ENCODE measurements at regions not wholly inside any gene's neighbourhood (a gene's known extent, or its start where the extent isn't known, plus 50 kb on each side); places are given as distances from the start of the nearest gene placed in this dataset.

- DNase-seq (ENCODE audit: low spot score) (no peak), ATAC-seq (no peak)
- H3K9me3 Mint-ChIP-seq = no peaks in the 10 kb centered on the region
- H3K4me3 Mint-ChIP-seq = no peak overlapping the region
- POLR2A ChIA-PET = no interaction called here
- H3K36me3 Mint-ChIP-seq = no peaks in the 10 kb centered on the region
- H3K4me1 Mint-ChIP-seq = no peaks in the 10 kb centered on the region
- H3K27me3 Mint-ChIP-seq (ENCODE audit: low read depth) = no peaks in the 10 kb centered on the region
- TF ChIP-seq, protein P1, sequence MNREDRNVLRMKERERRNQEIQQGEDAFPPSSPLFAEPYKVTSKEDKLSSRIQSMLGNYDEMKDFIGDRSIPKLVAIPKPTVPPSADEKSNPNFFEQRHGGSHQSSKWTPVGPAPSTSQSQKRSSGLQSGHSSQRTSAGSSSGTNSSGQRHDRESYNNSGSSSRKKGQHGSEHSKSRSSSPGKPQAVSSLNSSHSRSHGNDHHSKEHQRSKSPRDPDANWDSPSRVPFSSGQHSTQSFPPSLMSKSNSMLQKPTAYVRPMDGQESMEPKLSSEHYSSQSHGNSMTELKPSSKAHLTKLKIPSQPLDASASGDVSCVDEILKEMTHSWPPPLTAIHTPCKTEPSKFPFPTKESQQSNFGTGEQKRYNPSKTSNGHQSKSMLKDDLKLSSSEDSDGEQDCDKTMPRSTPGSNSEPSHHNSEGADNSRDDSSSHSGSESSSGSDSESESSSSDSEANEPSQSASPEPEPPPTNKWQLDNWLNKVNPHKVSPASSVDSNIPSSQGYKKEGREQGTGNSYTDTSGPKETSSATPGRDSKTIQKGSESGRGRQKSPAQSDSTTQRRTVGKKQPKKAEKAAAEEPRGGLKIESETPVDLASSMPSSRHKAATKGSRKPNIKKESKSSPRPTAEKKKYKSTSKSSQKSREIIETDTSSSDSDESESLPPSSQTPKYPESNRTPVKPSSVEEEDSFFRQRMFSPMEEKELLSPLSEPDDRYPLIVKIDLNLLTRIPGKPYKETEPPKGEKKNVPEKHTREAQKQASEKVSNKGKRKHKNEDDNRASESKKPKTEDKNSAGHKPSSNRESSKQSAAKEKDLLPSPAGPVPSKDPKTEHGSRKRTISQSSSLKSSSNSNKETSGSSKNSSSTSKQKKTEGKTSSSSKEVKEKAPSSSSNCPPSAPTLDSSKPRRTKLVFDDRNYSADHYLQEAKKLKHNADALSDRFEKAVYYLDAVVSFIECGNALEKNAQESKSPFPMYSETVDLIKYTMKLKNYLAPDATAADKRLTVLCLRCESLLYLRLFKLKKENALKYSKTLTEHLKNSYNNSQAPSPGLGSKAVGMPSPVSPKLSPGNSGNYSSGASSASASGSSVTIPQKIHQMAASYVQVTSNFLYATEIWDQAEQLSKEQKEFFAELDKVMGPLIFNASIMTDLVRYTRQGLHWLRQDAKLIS (CRISPR knock-in tag; IDR thresholded peaks at IDR 0.05; ENCODE audit: borderline replicate concordance) = no peak
- TF ChIP-seq JAZF1 (CRISPR knock-in tag; IDR thresholded peaks at IDR 0.05) (no peak), ZNF423 (CRISPR knock-in tag; IDR thresholded peaks at IDR 0.05) (no peak), MAX (CRISPR knock-in tag; IDR thresholded peaks at IDR 0.05) (no peak), ETV6 (CRISPR knock-in tag; IDR thresholded peaks at IDR 0.05) (no peak), PREB (CRISPR knock-in tag; IDR thresholded peaks at IDR 0.05; ENCODE audit: borderline replicate concordance) (no peak), FOXK1 (CRISPR knock-in tag; IDR thresholded peaks at IDR 0.05) (no peak), HMGA2 (CRISPR knock-in tag; IDR thresholded peaks at IDR 0.05) (no peak), FOXJ3 (CRISPR knock-in tag; IDR thresholded peaks at IDR 0.05; ENCODE audit: borderline replicate concordance) (no peak), ERG (CRISPR knock-in tag; IDR thresholded peaks at IDR 0.05) (no peak), ZNF532 (CRISPR knock-in tag; IDR thresholded peaks at IDR 0.05; ENCODE audit: borderline replicate concordance) (no peak)
- TF ChIP-seq, protein P2, sequence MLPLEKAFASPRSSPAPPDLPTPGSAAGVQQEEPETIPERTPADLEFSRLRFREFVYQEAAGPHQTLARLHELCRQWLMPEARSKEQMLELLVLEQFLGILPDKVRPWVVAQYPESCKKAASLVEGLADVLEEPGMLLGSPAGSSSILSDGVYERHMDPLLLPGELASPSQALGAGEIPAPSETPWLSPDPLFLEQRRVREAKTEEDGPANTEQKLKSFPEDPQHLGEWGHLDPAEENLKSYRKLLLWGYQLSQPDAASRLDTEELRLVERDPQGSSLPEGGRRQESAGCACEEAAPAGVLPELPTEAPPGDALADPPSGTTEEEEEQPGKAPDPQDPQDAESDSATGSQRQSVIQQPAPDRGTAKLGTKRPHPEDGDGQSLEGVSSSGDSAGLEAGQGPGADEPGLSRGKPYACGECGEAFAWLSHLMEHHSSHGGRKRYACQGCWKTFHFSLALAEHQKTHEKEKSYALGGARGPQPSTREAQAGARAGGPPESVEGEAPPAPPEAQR (CRISPR knock-in tag; IDR thresholded peaks at IDR 0.05) = no peak
- TF ChIP-seq, protein P3, sequence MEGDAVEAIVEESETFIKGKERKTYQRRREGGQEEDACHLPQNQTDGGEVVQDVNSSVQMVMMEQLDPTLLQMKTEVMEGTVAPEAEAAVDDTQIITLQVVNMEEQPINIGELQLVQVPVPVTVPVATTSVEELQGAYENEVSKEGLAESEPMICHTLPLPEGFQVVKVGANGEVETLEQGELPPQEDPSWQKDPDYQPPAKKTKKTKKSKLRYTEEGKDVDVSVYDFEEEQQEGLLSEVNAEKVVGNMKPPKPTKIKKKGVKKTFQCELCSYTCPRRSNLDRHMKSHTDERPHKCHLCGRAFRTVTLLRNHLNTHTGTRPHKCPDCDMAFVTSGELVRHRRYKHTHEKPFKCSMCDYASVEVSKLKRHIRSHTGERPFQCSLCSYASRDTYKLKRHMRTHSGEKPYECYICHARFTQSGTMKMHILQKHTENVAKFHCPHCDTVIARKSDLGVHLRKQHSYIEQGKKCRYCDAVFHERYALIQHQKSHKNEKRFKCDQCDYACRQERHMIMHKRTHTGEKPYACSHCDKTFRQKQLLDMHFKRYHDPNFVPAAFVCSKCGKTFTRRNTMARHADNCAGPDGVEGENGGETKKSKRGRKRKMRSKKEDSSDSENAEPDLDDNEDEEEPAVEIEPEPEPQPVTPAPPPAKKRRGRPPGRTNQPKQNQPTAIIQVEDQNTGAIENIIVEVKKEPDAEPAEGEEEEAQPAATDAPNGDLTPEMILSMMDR (IDR thresholded peaks at IDR 0.05) = no peak
- TF ChIP-seq, protein P4, sequence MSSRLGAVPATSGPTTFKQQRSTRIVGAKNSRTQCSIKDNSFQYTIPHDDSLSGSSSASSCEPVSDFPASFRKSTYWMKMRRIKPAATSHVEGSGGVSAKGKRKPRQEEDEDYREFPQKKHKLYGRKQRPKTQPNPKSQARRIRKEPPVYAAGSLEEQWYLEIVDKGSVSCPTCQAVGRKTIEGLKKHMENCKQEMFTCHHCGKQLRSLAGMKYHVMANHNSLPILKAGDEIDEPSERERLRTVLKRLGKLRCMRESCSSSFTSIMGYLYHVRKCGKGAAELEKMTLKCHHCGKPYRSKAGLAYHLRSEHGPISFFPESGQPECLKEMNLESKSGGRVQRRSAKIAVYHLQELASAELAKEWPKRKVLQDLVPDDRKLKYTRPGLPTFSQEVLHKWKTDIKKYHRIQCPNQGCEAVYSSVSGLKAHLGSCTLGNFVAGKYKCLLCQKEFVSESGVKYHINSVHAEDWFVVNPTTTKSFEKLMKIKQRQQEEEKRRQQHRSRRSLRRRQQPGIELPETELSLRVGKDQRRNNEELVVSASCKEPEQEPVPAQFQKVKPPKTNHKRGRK (CRISPR knock-in tag; IDR thresholded peaks at IDR 0.05; ENCODE audit: borderline replicate concordance) = no peak
- TF ChIP-seq, protein P5, sequence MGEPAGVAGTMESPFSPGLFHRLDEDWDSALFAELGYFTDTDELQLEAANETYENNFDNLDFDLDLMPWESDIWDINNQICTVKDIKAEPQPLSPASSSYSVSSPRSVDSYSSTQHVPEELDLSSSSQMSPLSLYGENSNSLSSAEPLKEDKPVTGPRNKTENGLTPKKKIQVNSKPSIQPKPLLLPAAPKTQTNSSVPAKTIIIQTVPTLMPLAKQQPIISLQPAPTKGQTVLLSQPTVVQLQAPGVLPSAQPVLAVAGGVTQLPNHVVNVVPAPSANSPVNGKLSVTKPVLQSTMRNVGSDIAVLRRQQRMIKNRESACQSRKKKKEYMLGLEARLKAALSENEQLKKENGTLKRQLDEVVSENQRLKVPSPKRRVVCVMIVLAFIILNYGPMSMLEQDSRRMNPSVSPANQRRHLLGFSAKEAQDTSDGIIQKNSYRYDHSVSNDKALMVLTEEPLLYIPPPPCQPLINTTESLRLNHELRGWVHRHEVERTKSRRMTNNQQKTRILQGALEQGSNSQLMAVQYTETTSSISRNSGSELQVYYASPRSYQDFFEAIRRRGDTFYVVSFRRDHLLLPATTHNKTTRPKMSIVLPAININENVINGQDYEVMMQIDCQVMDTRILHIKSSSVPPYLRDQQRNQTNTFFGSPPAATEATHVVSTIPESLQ (CRISPR knock-in tag; IDR thresholded peaks at IDR 0.05) = no peak
- CTCF ChIA-PET = no interaction called here
- no peak overlapping the region for H3K27ac Mint-ChIP-seq
Measured at GRCh38 chr1:87578464-87578863, 249.8 kb downstream of the LMO4 start.
